GM12872 (cell line): ENCODE measurements at regions not wholly inside any gene's neighbourhood (a gene's known extent, or its start where the extent isn't known, plus 50 kb on each side); places are given as distances from the start of the nearest gene placed in this dataset.

ENCODE experiments used
- TF ChIP-seq, protein P1 (sequence below): IDR thresholded peaks from 3 replicates; pipeline ENCODE4 v1.5.1; 2011; ENCODE audit warnings: low read depth, mild to moderate bottlenecking, low read length, moderate library complexity; ENCODE audit not compliant: insufficient read depth

DNA sequence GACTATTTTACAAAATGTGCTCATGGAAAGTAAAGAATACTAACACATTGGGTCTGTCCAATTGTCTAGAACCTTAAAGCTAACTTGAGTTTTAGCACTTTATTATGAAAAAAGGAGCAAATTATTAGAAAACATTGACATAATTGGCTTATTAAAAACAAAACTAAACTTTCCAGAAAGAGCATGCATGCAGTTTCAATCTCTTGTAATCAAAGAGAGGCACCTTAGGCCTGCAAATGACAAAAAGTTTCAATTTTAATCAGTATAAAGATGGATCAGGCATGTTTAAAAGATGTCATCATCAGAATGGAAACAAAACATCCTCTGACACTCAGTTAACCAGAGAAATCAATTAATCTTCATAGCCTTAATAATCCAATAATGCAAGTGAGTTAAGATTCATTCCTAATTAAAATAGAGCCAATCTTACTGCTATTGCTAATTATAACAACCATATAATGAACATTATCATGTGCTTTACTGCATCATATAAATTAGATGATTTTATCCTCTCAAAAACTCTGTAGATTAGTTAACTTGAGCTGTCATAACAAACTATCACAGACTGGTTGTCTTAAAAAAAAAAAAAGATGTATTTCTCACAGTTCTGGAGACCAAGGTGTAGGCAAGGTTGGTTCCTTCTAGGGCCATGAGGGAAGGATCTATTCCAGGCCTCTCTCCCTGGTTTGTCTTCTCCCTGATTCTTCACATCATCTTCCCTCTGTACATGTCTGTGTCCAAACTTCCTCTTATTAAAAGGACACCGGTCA is 131.4 kb downstream of the RPAP3 start:
- TF ChIP-seq, protein P1, sequence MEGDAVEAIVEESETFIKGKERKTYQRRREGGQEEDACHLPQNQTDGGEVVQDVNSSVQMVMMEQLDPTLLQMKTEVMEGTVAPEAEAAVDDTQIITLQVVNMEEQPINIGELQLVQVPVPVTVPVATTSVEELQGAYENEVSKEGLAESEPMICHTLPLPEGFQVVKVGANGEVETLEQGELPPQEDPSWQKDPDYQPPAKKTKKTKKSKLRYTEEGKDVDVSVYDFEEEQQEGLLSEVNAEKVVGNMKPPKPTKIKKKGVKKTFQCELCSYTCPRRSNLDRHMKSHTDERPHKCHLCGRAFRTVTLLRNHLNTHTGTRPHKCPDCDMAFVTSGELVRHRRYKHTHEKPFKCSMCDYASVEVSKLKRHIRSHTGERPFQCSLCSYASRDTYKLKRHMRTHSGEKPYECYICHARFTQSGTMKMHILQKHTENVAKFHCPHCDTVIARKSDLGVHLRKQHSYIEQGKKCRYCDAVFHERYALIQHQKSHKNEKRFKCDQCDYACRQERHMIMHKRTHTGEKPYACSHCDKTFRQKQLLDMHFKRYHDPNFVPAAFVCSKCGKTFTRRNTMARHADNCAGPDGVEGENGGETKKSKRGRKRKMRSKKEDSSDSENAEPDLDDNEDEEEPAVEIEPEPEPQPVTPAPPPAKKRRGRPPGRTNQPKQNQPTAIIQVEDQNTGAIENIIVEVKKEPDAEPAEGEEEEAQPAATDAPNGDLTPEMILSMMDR: no peak

DNA sequence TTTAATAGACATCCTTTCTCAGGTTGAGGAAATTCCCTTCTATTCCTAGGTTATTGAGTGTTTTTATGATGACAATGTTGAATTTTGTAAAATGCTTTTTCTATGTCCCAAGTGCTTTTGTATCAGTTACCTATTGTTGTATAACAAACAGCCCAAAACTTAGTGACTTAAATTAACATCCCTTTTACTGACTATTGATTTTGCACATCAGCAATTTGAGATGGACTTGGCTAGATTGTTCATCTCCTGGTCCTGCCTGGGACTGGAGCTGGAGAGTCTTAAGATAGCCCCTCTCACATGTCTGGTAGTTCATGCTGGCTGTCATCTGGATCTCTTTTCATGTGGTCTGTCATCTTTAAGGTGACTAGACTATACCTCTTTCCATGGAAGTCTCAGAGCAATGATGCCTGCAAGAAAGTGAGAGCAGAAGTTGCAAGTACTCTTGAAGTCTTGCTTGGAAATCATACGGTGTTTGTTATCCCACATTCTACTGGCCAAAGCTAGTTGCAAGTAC is 132.6 kb downstream of the RPAP3 start:
- TF ChIP-seq, protein P1: no peak

DNA sequence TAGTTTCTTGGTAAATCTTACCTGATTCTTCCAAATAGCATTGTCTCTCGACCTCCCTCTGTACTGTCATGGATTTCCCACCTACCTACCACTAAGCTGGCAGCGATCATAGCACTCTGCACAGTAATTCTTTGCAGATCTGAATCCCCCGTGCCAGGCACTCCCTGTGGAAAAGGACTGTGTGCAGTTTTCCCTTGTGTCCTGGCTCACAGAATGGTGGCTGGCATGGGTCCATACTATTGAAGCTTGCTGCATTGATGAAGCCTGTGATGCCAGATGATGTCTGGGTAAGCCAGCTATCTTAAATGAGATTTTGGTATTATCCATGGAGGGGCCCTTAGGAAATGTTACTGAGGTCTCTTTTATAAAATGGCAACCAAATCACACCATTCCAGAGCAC is 135.7 kb downstream of the RPAP3 start:
- TF ChIP-seq, protein P1: no peak

DNA sequence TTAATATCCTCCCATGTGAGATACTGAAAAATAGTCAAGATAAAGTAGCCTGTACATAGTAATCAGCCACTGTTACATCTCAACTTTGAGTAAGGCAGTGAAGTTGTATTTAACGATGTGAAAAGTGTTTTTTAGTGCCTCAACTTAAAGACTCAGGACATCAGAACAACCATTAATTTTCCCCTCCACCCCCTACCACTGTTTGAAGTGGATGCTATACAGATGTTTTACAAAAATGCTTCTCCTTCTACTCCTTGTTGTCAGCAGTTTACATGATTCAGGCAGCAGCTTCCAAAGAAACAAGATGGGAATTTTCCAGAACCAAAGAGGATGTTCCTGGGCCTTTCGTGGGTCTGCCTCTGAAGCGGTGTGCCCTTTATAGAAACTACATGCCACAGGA is 143.6 kb downstream of the RPAP3 start:
- TF ChIP-seq, protein P1: no peak

DNA sequence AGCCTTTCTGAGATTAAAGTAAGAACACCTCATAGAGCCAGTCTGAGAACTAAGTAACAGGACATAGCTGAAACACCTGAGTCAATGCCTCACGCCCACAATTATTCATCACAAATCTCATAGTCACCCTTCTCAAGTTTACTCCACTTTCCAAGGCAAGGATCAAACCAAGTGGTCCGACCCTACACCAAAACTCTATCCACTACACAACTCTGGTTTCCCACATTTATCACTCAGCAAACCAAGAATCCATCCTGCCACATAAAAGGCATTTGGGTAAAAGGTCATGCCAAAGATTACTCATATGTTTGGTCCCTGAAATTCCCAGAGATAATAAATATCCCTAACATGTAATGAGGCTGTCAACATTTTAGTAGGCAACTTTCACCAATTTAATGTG is 144.1 kb downstream of the RPAP3 start:
- TF ChIP-seq, protein P1: no peak

DNA sequence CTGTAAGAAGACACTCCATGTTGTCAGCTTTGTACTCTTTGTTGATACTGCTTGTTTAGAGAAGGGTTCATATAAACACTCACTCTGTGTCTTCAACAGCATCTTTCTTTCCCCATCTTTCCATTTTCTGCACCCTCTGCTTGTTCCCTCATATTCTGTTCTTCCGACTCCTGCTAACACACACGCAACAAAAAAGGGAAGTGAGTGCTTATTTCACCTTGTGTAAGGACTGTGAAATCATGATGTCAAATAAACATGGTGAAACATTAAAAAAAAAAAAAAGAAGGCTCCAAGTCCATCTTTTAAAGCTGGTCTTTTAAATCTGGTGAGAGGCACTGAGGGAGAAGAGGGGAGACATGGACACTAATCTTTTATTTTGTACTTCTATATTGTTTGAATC is 145.4 kb downstream of the RPAP3 start:
- TF ChIP-seq, protein P1: no peak

DNA sequence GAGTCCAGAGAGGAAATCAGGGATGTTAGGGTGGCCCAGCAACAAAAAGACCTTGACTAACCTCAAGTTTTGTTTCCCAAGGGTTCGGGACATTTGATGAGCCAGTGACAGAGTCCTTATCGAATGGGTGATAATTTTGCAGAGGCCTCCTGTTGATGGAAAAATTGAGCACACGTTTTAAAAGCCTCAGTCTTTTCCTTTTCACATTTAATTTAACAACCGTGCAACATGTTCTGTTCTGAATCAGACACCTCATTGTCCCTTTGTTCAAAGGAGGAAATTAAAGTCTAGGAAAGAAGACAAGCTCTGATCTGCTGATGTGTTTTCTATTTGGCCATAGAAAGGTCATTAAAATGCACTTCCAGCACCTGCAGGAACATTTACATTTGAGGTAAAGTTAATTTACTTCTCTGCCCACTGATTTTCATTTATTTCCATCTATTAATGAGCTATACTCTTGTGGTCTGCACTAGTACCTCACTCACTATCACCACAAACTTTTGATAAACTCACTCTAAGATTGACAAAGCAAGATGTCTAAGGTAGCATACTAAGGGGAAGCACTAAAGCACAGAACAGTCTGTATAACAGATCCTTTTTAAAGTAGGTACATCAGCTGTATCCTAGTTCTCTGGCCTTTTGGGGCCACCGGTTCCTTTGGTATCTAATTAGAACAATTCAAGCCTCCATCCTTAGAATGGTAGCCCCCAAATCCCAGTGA is 147.0 kb downstream of the RPAP3 start:
- TF ChIP-seq, protein P1: no peak
